GM23248 (cell line): ENCODE measurements at regions not wholly inside any gene's neighbourhood (a gene's known extent, or its start where the extent isn't known, plus 50 kb on each side); places are given as distances from the start of the nearest gene placed in this dataset.

ENCODE experiments used
- EZH2 ChIP-seq: fragments of 200-600 bp; sonication (generic); IDR thresholded peaks from 2 replicates; pipeline ENCODE4 v1.6.1; 2018; ENCODE audit warnings: antibody characterized with exemption, mild to moderate bottlenecking; ENCODE audit not compliant: insufficient read depth, poor library complexity, severe bottlenecking
- EZH2phosphoT487 ChIP-seq: fragments of 200-600 bp; sonication (generic); IDR thresholded peaks from 2 replicates; pipeline ENCODE4 v1.6.1; 2018; ENCODE audit warnings: antibody characterized with exemption, moderate library complexity, mild to moderate bottlenecking, low read depth; ENCODE audit not compliant: insufficient read depth

GRCh38 chr19:31491242-31491641 lies 142.0 kb upstream of the TSHZ3 start:
- TF ChIP-seq EZH2phosphoT487 (no peak), EZH2 (no peak)
